Neuronal stem cell (in vitro differentiated cells): ENCODE measurements at regions not wholly inside any gene's neighbourhood (a gene's known extent, or its start where the extent isn't known, plus 50 kb on each side); places are given as distances from the start of the nearest gene placed in this dataset.

Experiments used
- DNase-seq: peaks from one replicate; pipeline ENCODE4 v3.0.0-alpha.2; 2013; ENCODE audit warnings: low spot score
- H2AFZ ChIP-seq: one replicate; pipeline ENCODE4 v1.6.1; 2013; ENCODE audit warnings: mild to moderate bottlenecking, low read length, inconsistent platforms
- H2AK5ac ChIP-seq: 2 replicates; pipeline ENCODE4 v1.6.1; 2013; ENCODE audit warnings: low read depth, mild to moderate bottlenecking, inconsistent platforms, low read length, moderate library complexity, mixed read lengths
- H2BK120ac ChIP-seq: 2 replicates; pipeline ENCODE4 v1.6.1; 2013; ENCODE audit warnings: low read depth, mild to moderate bottlenecking, inconsistent platforms, low read length, moderate library complexity, mixed read lengths
- H2BK12ac ChIP-seq: one replicate; pipeline ENCODE4 v1.6.1; 2013; ENCODE audit warnings: low read length, inconsistent platforms
- H2BK15ac ChIP-seq: 2 replicates; pipeline ENCODE4 v1.6.1; 2013; ENCODE audit warnings: mild to moderate bottlenecking, low read length, inconsistent platforms, mixed read lengths
- H2BK5ac ChIP-seq: one replicate; pipeline ENCODE4 v1.6.1; 2013; ENCODE audit warnings: inconsistent platforms, mild to moderate bottlenecking, low read length, moderate library complexity
- H3K14ac ChIP-seq: one replicate; pipeline ENCODE4 v1.6.1; 2013; ENCODE audit warnings: low read length, inconsistent platforms
- H3K18ac ChIP-seq: 2 replicates; pipeline ENCODE4 v1.6.1; 2013; ENCODE audit warnings: low read length, inconsistent platforms
- H3K23ac ChIP-seq: 2 replicates; pipeline ENCODE4 v1.6.1; 2013; ENCODE audit warnings: low read depth, mild to moderate bottlenecking, mixed read lengths, low read length, inconsistent platforms; ENCODE audit not compliant: poor library complexity
- H3K27ac ChIP-seq: replicated peaks from 3 replicates; pipeline ENCODE4 v1.5.1; 2013; ENCODE audit warnings: low read length, inconsistent platforms
- H3K27me3 ChIP-seq, 3 experiments: 2 replicates each; pipeline ENCODE4 v1.6.1; 2013; ENCODE audit warnings: low read length in 3 of 3, mild to moderate bottlenecking in 2 of 3, inconsistent platforms in 1 of 3, low read depth in 1 of 3, mixed read lengths in 1 of 3, moderate library complexity in 1 of 3; ENCODE audit not compliant: control insufficient read depth in 3 of 3, insufficient read depth in 3 of 3
- H3K36me3 ChIP-seq, 2 donors: replicated peaks in 1 of 2; 2 replicates each; pipeline ENCODE4 v1.6.1; 2013; ENCODE audit warnings: low read length in 2 of 2; ENCODE audit not compliant: control insufficient read depth in 2 of 2, insufficient read depth in 2 of 2
- H3K4ac ChIP-seq: 2 replicates; pipeline ENCODE4 v1.6.1; 2013; ENCODE audit warnings: inconsistent platforms, mild to moderate bottlenecking, low read length, moderate library complexity
- H3K4me1 ChIP-seq, 2 donors: 1 replicate in 1 of 2; 2 replicates in 1 of 2; pipeline ENCODE4 v1.6.1; 2013; ENCODE audit warnings: low read length in 2 of 2, low read depth in 1 of 2; ENCODE audit not compliant: control insufficient read depth in 2 of 2, insufficient read depth in 1 of 2
- H3K4me2 ChIP-seq: one replicate; pipeline ENCODE4 v1.6.1; 2013; ENCODE audit warnings: mild to moderate bottlenecking, low read length, inconsistent platforms; ENCODE audit not compliant: insufficient read depth, poor library complexity, severe bottlenecking
- H3K4me3 ChIP-seq, 2 donors: 2 replicates each; pipeline ENCODE4 v1.5.1; 2013; ENCODE audit warnings: low read length in 2 of 2, mild to moderate bottlenecking in 2 of 2, inconsistent platforms in 1 of 2, moderate library complexity in 1 of 2
- H3K79me1 ChIP-seq: one replicate; pipeline ENCODE4 v1.6.1; 2013; ENCODE audit warnings: low read depth, mild to moderate bottlenecking, inconsistent platforms, low read length, moderate library complexity
- H3K9ac ChIP-seq: one replicate; pipeline ENCODE4 v1.6.1; 2013; ENCODE audit warnings: mild to moderate bottlenecking, low read depth, low read length, inconsistent platforms; ENCODE audit not compliant: poor library complexity
- H3K9me3 ChIP-seq, 2 donors: replicated peaks in 1 of 2; 2 replicates each; pipeline versions ENCODE3 to v1.6.1; 2013; ENCODE audit warnings: low read length in 2 of 2, mild to moderate bottlenecking in 2 of 2, inconsistent platforms in 1 of 2, low read depth in 1 of 2, mixed read lengths in 1 of 2, moderate library complexity in 1 of 2; ENCODE audit not compliant: control insufficient read depth in 2 of 2, insufficient read depth in 1 of 2
- H4K8ac ChIP-seq: one replicate; pipeline ENCODE4 v1.6.1; 2013; ENCODE audit warnings: low read depth, mild to moderate bottlenecking, inconsistent platforms, low read length, moderate library complexity
- H4K91ac ChIP-seq: one replicate; pipeline ENCODE4 v1.6.1; 2013; ENCODE audit warnings: low read length, low read depth, mild to moderate bottlenecking, inconsistent platforms; ENCODE audit not compliant: poor library complexity
- WGBS, 2 donors: extraction: QIAGEN DNeasy Blood & Tissue Kit; methylation state at CpG; one replicate each; pipeline ENCODE4 v1.1.7; 2013; ENCODE audit warnings: missing lambda C conversion rate in 2 of 2, mixed read lengths in 1 of 2; ENCODE audit not compliant: insufficient read length in 2 of 2, insufficient replicate concordance in 1 of 2; ENCODE audit errors: extremely low coverage in 2 of 2; 5-methylcytosine and 5-hydroxymethylcytosine counted together

DNA sequence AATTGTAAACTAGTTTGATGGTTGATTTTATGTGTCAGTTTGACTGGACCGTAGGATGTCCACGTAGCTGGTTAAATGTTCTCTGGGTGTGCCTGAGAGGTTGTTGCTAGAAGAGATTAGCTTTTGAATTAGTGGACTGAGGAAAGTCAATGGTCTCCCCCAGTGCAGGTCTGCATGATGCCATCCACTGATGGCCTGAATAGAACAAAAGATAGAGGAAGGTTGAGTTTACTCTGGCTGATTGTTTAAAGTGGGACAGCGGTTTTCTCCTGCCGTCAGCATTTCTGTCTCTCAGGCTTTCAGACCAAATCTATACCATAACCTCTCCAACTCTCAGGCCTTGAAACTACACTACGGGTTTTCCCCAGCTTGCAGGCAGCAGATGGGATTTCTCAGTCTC is 899.2 kb upstream of the WWC1 start:
- WGBS, 2 donors: no CpG with 5 or more reads among the region's 5 CpGs
- Histone ChIP-seq H3K4me1 (peaks cover 3 to 10% of the 10 kb centered on the region in 2 donors), H3K9ac (no peak overlapping the region), H3K4me3 (no peak overlapping the region), H3K14ac (no peak overlapping the region), H2BK15ac (no peak overlapping the region), H2BK5ac (no peak overlapping the region), H2BK12ac (no peak overlapping the region), H3K27me3 (no peaks in the 10 kb centered on the region), H3K4me2 (no peak overlapping the region), H3K18ac (no peak overlapping the region), H3K79me1 (no peaks in the 10 kb centered on the region), H2BK120ac (no peak overlapping the region), H3K23ac (no peak overlapping the region), H3K9me3 (no peaks in the 10 kb centered on the region), H3K36me3 (no peaks in the 10 kb centered on the region), H2AFZ (peak overlapping the region; percentile 75), H3K4ac (no peak overlapping the region), H2AK5ac (no peak overlapping the region), H4K91ac (no peak overlapping the region), H3K27ac (no peak overlapping the region), H4K8ac (no peak overlapping the region)
- no peak for DNase-seq

DNA sequence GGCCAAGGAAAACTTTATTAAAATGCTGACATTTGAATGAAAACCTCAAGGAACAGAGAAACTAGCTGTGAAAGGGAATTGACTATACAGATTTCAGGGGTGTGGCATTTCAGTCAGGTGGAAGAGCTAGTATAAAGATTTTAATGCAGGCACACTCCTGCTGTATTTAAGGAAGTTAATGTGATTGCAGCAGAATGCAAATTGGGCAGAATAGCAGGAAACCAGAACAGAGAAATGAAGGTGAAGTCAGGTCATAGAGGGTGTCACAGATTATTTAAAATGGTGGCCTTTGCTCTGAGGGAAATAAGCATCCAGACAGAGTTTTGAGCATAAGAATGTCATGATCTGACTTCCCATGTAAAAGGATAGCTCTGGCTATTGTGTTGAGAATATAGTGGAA is 898.1 kb upstream of the WWC1 start:
- no peak overlapping the region for H3K4me2 ChIP-seq
- no peaks in the 10 kb centered on the region for H3K9me3 ChIP-seq
- no peak overlapping the region for H3K9ac ChIP-seq
- DNase-seq: no peak
- no peak overlapping the region for H3K14ac ChIP-seq
- H2BK120ac ChIP-seq: no peak overlapping the region
- no peak overlapping the region for H2AFZ ChIP-seq
- no peak overlapping the region for H3K4ac ChIP-seq
- H2BK5ac ChIP-seq: no peak overlapping the region
- no peak overlapping the region for H4K8ac ChIP-seq
- no peak overlapping the region for H2BK12ac ChIP-seq
- H3K27ac ChIP-seq: no peak overlapping the region
- no peak overlapping the region for H3K18ac ChIP-seq
- H3K79me1 ChIP-seq: no peaks in the 10 kb centered on the region
- H4K91ac ChIP-seq: no peak overlapping the region
- H3K4me3 ChIP-seq: no peak overlapping the region
- no peak overlapping the region for H3K23ac ChIP-seq
- H2BK15ac ChIP-seq: no peak overlapping the region
- H3K27me3 ChIP-seq: no peaks in the 10 kb centered on the region
- H3K36me3 ChIP-seq: no peaks in the 10 kb centered on the region
- no peak overlapping the region for H2AK5ac ChIP-seq
- peaks cover 3 to 10% of the 10 kb centered on the region in 2 donors for H3K4me1 ChIP-seq

DNA sequence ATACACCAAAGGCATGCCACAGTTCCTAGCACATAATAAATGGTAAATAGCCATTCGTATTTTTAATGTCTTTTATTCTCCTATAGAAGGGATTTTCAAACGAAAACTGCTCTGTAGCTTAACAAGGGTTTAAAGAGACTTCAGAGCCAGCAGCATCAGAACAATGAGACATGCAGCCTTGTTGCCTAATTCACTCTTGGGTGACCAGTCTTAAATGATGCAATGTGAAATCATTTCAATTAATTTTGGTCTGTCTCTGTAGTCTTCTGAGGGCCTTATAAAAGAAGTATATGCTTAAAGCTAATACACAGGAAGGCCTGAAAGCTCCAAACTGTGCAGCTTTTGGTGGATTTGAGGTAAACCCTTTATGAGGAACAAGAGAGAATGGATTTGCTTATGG is 888.8 kb upstream of the WWC1 start:
- H4K8ac ChIP-seq: no peak overlapping the region
- no peaks in the 10 kb centered on the region for H3K27me3 ChIP-seq
- H2BK12ac ChIP-seq: no peak overlapping the region
- H2BK120ac ChIP-seq: no peak overlapping the region
- no peak overlapping the region for H3K9ac ChIP-seq
- H3K79me1 ChIP-seq: no peaks in the 10 kb centered on the region
- WGBS, 2 donors: no CpG with 5 or more reads among the region's 2 CpGs
- no peak overlapping the region for H2BK15ac ChIP-seq
- no peak for DNase-seq
- no peaks in the 10 kb centered on the region for H3K4me1 ChIP-seq
- H3K9me3 ChIP-seq: no peaks in the 10 kb centered on the region
- H3K4ac ChIP-seq: no peak overlapping the region
- no peak overlapping the region for H3K27ac ChIP-seq
- no peak overlapping the region for H3K18ac ChIP-seq
- no peak overlapping the region for H2AFZ ChIP-seq
- no peak overlapping the region for H3K4me2 ChIP-seq
- no peak overlapping the region for H3K4me3 ChIP-seq
- no peak overlapping the region for H4K91ac ChIP-seq
- no peaks in the 10 kb centered on the region for H3K36me3 ChIP-seq
- no peak overlapping the region for H2AK5ac ChIP-seq
- H3K14ac ChIP-seq: no peak overlapping the region
- no peak overlapping the region for H2BK5ac ChIP-seq
- H3K23ac ChIP-seq: no peak overlapping the region

DNA sequence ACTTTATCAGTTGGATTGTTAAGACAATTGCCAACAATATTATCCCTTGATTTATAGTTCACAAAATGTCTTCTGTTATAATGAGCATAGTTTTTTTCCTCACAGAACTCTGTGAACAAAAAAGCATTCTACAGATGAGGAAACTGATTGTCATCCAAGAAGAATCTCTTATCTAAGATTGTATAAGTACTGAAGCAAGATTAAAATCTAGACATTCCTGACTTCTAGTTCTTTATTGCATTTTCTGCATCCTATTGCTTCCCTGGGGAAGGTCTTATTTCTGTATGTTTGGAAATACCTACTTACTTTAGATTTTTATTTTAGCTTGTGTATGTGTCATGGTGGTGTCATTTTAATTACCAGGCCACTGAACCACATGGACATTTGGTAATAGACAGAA is 884.9 kb upstream of the WWC1 start:
- H2BK5ac ChIP-seq: no peak overlapping the region
- no peak overlapping the region for H3K18ac ChIP-seq
- H3K27me3 ChIP-seq: no peaks in the 10 kb centered on the region
- no peak overlapping the region for H2AK5ac ChIP-seq
- H4K8ac ChIP-seq: no peak overlapping the region
- no peaks in the 10 kb centered on the region for H3K9me3 ChIP-seq
- H3K4me1 ChIP-seq: no peaks in the 10 kb centered on the region
- DNase-seq: no peak
- H2BK12ac ChIP-seq: no peak overlapping the region
- no peak overlapping the region for H3K9ac ChIP-seq
- no peak overlapping the region for H3K23ac ChIP-seq
- no peak overlapping the region for H3K4me3 ChIP-seq
- H3K4ac ChIP-seq: no peak overlapping the region
- H2BK120ac ChIP-seq: no peak overlapping the region
- no peak overlapping the region for H2BK15ac ChIP-seq
- H4K91ac ChIP-seq: no peak overlapping the region
- H3K79me1 ChIP-seq: no peaks in the 10 kb centered on the region
- H3K4me2 ChIP-seq: no peak overlapping the region
- no peak overlapping the region for H3K14ac ChIP-seq
- no peaks in the 10 kb centered on the region for H3K36me3 ChIP-seq
- H2AFZ ChIP-seq: no peak overlapping the region
- no peak overlapping the region for H3K27ac ChIP-seq
